Thyroid gland (tissue), 4 donors: ENCODE measurements at regions not wholly inside any gene's neighbourhood (a gene's known extent, or its start where the extent isn't known, plus 50 kb on each side); places are given as distances from the start of the nearest gene placed in this dataset.

Source experiments
- CTCF ChIP-seq, 6 experiments: fragments of 200-600 bp in 3 of 6; fragments of 450-650 bp in 3 of 6; sonication (generic) in 3 of 6; IDR thresholded peaks; one replicate each; pipeline ENCODE4 v1.5.1; 2016 to 2019; ENCODE audit warnings: antibody characterized with exemption in 6 of 6, mild to moderate bottlenecking in 2 of 6, inconsistent platforms in 1 of 6, moderate library complexity in 1 of 6
- POLR2A ChIP-seq, 2 donors: fragments of 450-650 bp; IDR thresholded peaks; one replicate each; pipeline ENCODE4 v1.6.1; 2017; ENCODE audit warnings: antibody characterized with exemption in 2 of 2, mild to moderate bottlenecking in 2 of 2, moderate library complexity in 1 of 2

DNA sequence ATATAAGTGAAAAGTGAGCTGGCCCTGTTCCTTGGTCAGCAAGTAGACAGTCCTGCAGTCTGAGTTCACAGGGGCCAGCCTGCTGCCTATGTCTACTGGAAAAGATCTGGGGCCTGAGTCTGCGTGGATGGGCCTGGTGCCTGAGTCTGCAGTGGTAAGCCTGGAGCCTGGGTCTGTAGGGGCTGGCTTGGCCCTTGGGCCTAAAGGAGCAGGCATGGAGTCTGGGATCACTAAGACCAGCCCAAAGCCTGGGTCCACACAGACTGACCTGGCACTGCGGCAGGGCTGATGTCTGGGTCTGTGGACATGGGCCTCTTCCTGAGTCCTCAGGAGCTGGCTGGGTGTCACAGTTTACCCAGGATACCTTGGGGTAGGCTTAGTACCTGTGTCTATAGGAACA is 95.4 kb downstream of the KLHL28 start:
- TF ChIP-seq POLR2A (IDR thresholded peaks at IDR 0.05) (no peak), CTCF (IDR thresholded peaks at IDR 0.05) (no peak)
